SHP77 (cell line): ENCODE measurements at regions not wholly inside any gene's neighbourhood (a gene's known extent, or its start where the extent isn't known, plus 50 kb on each side); places are given as distances from the start of the nearest gene placed in this dataset.

Source experiments
- DNase-seq, 2 experiments: peaks; one replicate each; lab custom pipeline; 2025; lab: John Stamatoyannopoulos, UW

- no peak for DNase-seq
These were observed 167.2 kb upstream of the PIEZO2 start for GRCh38 chr18:11316546-11316945.

DNA sequence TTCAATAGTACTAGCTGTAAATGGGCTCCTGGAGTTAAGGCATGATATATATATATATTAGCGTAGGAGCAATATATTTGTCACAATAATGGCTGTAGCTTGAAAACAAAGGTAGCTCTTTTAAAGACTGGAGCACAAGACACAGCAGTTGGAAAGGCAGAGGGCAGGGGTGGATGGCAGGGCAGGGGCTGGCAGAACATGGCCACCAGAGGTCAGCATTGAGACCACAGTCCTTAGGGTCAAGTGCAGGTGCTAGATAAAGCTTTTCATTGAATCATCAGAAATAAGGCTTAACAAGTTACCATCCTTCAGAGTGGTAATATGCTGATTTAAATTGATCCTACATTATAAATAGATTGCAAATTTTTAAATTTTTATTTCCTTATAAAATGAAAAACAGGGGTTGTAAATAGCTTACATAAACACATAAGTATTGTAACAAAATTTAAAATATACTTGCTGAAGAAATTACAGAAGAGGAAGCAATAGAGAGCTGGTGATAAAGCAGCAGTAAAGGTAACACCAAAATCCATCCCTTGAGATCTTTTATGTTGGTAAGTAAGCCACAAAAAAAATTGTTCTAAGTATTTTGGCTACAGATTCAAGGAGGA, 161.2 kb upstream of the PIEZO2 start:
- peak in 1 of 2 experiments; percentile 31 for DNase-seq

DNA sequence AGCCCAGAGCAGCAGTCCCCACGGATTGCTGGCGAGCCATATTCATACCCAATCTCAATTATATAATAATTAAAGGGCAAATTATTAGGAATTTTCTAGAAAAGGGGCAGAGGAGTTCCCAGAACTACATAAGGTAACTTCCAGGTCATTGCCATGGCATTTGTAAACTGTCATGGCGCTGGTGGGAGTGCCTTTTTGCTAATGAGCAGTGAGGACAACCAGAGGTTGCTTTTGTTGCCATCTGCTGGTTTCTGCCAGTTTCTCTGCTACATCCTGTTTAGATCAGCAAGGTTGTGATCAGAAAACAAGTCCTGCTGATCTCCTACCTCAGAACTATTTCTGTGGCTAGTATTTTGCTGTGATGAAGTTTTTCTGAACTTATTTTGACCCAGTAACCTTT, 159.8 kb upstream of the PIEZO2 start:
- no peak for DNase-seq

DNA sequence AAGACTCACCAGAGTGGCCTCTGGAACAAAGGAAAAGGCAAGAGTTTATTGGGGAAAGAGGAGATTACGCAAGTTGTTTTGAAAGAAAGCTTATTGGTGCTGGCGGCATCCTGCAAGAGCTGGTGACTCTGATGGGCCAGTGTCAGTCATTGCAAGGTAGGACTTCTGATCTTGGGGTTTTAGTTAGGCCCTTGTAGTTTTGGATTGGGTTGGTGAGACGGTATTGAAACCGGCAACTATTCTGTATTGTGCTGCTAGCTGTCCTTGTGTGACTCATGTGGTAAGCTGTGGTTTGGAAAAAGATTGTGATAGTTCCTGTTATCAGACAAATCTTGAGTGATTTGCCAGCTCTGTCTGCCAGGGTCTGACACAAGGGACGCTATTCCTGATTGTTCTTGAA, 159.1 kb upstream of the PIEZO2 start:
- no peak for DNase-seq

DNA sequence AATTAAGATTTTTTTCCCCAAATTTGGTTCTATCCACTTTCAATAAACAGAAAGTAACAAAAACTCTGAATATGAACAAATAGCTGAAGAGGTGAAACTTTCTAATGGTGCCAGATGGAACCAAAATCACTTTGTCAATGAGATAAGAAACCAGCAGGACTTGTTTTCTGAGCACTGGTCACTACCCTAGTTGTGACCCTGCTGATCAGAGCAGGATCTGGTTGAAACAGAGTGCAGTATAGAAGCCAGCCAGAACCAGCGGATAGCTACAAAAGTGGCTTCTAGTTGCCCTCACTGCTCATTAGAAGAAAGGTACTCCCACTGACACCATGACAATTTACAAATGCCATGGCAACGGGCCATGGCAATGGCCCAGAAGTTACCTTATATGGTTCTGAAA, 158.3 kb upstream of the PIEZO2 start:
- no peak for DNase-seq

- no peak for DNase-seq
These were observed 156.1 kb upstream of the PIEZO2 start for GRCh38 chr18:11305507-11305906.

DNA sequence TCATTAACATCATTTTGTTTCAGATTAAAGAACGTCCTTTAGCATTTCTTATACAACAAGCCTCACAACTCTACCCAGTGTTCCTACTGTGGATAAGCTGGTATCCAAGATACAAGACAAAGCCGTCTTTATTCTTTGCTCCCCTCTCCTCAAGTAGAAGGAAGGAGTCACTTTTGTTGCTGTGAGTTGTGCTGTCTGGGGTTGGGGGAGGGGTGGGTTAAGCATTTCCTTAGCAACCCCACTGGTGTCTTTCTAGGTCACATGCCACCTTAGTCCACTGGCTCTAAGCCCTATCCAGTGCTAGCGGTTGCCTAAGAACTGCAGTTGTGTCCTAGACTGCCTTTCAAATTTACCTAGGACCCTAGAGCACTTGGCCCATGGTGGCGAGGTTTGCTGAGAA, 155.6 kb upstream of the PIEZO2 start:
- DNase-seq = no peak

GRCh38 chr18:11296946-11297345, 147.6 kb upstream of the PIEZO2 start:
- DNase-seq = no peak

DNA sequence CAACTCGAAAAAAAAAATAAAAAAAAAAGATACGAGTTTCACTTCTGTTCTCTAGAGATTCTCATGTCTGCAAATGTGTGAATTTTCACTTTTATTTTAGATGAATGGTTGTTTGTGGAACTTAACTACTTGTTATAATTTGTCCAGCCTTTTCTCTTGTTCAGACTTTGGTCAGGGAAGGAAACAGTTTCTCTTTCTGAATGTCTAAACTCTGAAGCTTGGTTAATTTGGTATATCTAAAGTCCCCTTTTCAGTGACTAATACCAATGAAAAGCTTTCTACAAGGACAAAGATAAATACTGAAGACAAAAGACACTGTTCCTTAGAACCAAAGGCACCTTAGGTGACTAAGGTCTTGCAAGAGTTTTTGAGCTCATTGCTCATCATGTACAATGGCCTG, 144.4 kb upstream of the PIEZO2 start:
- DNase-seq = no peak

DNA sequence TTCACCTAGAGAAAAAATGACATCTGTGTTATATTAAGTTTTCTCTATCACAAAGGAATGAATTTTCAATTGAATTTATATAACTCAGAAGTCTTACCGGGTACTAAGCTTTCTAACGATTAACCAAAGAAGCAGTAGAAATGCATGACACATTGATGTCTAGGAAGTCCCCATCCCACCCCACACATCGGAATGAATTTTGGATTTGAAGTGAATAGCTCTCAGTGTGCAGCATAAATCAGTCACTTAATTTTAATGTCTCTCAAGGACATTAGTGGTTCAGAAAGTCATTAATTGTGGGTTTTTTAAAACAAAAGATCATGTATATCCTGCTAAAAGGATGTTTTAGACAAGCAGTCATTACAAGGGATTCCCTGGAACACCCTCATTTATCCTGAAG, 141.4 kb upstream of the PIEZO2 start:
- no peak for DNase-seq

GRCh38 chr18:11289248-11289647, 139.9 kb upstream of the PIEZO2 start:
- DNase-seq = no peak

DNA sequence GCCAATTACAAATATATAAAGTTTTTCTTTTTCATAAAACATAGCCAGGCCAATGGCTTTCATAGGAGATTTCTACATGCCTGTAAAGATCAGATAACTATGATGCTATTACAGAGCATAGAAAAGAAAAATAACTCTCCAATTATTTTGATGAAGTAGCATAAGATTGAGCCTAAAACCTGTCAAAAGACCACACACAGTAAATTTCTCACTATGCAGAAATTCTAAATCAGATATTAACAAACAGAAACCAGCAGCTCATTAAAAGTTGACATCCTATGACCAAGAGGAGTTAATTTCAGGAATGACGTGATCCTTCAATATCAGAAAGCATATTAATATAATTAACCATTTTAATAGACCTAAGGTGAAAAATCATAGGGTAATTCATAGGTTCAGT, 139.0 kb upstream of the PIEZO2 start:
- DNase-seq = no peak

- DNase-seq = no peak
These were observed 137.1 kb upstream of the PIEZO2 start for GRCh38 chr18:11286431-11286830.

- DNase-seq = no peak
These were observed 135.4 kb upstream of the PIEZO2 start for GRCh38 chr18:11284811-11285210.

- no peak for DNase-seq
These were observed 135.0 kb upstream of the PIEZO2 start for GRCh38 chr18:11284349-11284748.

GRCh38 chr18:11283479-11284161, 134.3 kb upstream of the PIEZO2 start:
- no peak for DNase-seq

- DNase-seq = no peak
These were observed 130.1 kb upstream of the PIEZO2 start for GRCh38 chr18:11279461-11279860.

DNA sequence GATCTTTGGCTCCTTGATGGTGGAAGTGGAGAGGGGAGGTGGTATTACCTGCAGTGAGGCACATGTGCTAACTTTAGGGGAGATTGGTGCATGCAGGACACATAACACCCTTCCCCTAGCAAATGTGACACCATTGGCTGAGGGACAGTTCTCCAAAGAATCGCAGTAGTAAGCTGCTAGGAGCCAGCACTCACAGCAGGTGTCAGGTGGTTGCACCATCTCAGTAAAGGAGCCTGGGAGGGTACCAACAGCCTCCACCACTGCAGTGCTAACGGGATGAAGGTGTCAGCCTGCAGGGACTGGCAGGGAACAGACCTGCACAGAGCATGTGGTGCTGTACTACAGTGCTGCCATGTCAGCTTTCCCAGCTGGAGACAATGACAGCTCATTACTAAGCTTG, 127.3 kb upstream of the PIEZO2 start:
- no peak for DNase-seq

- DNase-seq = no peak
These were observed 124.9 kb upstream of the PIEZO2 start for GRCh38 chr18:11274144-11274794.

DNA sequence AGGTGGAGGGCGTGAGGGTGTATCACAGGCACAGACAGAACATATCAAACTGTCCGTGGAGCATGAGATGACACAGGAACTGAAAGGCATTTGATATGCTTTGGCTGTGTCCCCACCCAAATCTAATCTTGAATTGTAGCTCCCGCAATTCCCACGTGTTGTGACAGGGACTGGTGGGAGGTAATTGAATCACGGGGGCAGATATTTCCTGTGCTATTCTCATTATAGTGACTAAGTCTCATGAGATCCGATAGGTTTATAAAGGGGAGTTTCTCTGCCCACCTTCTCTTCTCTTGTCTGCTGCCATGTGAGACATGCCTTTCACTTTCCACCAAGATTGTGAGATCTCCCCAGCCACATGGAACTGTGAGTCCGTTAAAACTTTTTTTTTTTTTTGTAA, 123.1 kb upstream of the PIEZO2 start:
- DNase-seq = no peak

- DNase-seq = no peak
These were observed 122.6 kb upstream of the PIEZO2 start for GRCh38 chr18:11271954-11272353.

GRCh38 chr18:11269257-11269656, 119.9 kb upstream of the PIEZO2 start:
- no peak for DNase-seq

DNA sequence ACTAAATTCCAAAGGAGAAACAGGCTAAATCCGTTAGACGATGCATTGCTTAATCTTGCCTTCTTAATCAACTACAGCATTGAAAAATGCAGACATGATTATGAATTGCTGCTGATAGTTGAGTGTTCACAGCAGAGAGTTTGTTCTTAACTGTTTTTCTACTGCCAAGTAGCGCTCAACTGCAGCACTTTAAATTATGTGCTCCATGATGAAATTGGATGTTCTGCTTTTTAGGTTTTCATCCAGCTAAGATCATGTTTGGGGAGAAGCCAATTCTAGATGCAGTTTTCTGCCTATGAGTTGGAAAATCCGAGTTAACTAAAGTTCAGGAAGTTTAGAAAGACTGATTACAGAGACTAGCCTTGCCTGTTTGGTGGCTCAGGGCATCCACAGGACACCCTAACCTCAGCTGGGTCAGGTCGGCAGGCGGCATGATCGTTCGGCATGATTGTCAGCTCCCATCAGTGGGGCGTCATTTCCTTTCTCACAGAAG, 119.4 kb upstream of the PIEZO2 start:
- DNase-seq = no peak
